T-cell (primary cell): ENCODE measurements at regions not wholly inside any gene's neighbourhood (a gene's known extent, or its start where the extent isn't known, plus 50 kb on each side); places are given as distances from the start of the nearest gene placed in this dataset.

ENCODE experiments used
- ATAC-seq, 4 experiments: fragments of 200-7000 bp in 3 of 4; fragments of 150-1000 bp in 1 of 4; cut with Tn5 transposase; replicated peaks in 1 of 4; 1 replicate in 3 of 4; 2 replicates in 1 of 4; pipeline ENCODE4 v1.10.0; 2021; ENCODE audit warnings: moderate library complexity in 3 of 4, mild to moderate bottlenecking in 2 of 4, moderate number of reproducible peaks in 1 of 4
- CTCF ChIA-PET, 2 donors: fragments of 300-600 bp; sonication (Branson Sonifier 250); formaldehyde crosslinking; loops; one replicate each; lab custom pipeline; 2022; ENCODE audit warnings: antibody characterized with exemption in 2 of 2; lab: Charles Lee
- POLR2A ChIA-PET, 2 donors: fragments of 300-600 bp; sonication (Branson Sonifier 250); formaldehyde crosslinking; loops; one replicate each; lab custom pipeline; 2022; ENCODE audit warnings: antibody characterized with exemption in 2 of 2; lab: Charles Lee
- DNase-seq, 35 experiments: peaks; one replicate each; pipeline versions ENCODE4 v3.0.0 to v3.0.0-alpha.2; 2013 to 2023
- H3K27ac ChIP-seq: one replicate; pipeline ENCODE4 v1.5.1; 2013; ENCODE audit warnings: low read length
- H3K27me3 ChIP-seq, 2 experiments: replicated peaks in 1 of 2; 1 replicate in 1 of 2; 2 replicates in 1 of 2; pipeline versions ENCODE4 v1.6.1 to v1.7.0; 2013; ENCODE audit warnings: low read length in 1 of 2, mixed read lengths in 1 of 2; ENCODE audit not compliant: control insufficient read depth in 2 of 2, insufficient read depth in 2 of 2; ENCODE audit errors: extremely low read depth in 1 of 2
- H3K36me3 ChIP-seq, 2 donors: 1 replicate in 1 of 2; 2 replicates in 1 of 2; pipeline versions ENCODE4 v1.6.1 to v1.7.0; 2013; ENCODE audit warnings: low read length in 1 of 2; ENCODE audit not compliant: control insufficient read depth in 2 of 2, insufficient read depth in 1 of 2; ENCODE audit errors: extremely low read depth in 1 of 2
- H3K4me1 ChIP-seq, 2 experiments: 1 replicate in 1 of 2; 2 replicates in 1 of 2; pipeline versions ENCODE4 v1.6.1 to v1.7.0; 2013; ENCODE audit warnings: low read length in 2 of 2, mixed read lengths in 1 of 2; ENCODE audit not compliant: insufficient read depth in 2 of 2, control insufficient read depth in 1 of 2; ENCODE audit errors: extremely low read depth in 1 of 2
- H3K4me3 ChIP-seq, 2 donors: 1 replicate in 1 of 2; 2 replicates in 1 of 2; pipeline versions ENCODE4 v1.5.1 to v1.7.0; 2013; ENCODE audit warnings: mild to moderate bottlenecking in 2 of 2, low read length in 1 of 2, moderate library complexity in 1 of 2; ENCODE audit not compliant: control insufficient read depth in 1 of 2; ENCODE audit errors: extremely low read depth in 1 of 2
- H3K9me3 ChIP-seq: 2 replicates; pipeline ENCODE4 v1.7.0; 2013
- H3K27ac Mint-ChIP-seq, 2 donors: one replicate each; pipeline ENCODE4 v1.8.0; 2020 to 2021; ENCODE audit warnings: mild to moderate bottlenecking in 2 of 2, mixed read lengths in 2 of 2
- H3K27me3 Mint-ChIP-seq, 2 donors: one replicate each; pipeline ENCODE4 v1.8.0; 2021 to 2022; ENCODE audit warnings: mixed read lengths in 2 of 2
- H3K36me3 Mint-ChIP-seq: one replicate; pipeline ENCODE4 v1.8.0; 2021; ENCODE audit warnings: mixed read lengths
- H3K4me1 Mint-ChIP-seq, 3 donors: one replicate each; pipeline ENCODE4 v1.8.0; 2020 to 2022; ENCODE audit warnings: mixed read lengths in 3 of 3, mild to moderate bottlenecking in 1 of 3
- H3K4me3 Mint-ChIP-seq, 3 donors: one replicate each; pipeline ENCODE4 v1.8.0; 2020 to 2022; ENCODE audit warnings: mild to moderate bottlenecking in 3 of 3, mixed read lengths in 3 of 3, moderate library complexity in 3 of 3
- H3K9me3 Mint-ChIP-seq, 3 donors: one replicate each; pipeline ENCODE4 v1.8.0; 2020 to 2022; ENCODE audit warnings: mixed read lengths in 3 of 3
- whole genome bisulfite sequencing: methylation state at CpG from one replicate; pipeline ENCODE4 v1.1.5; 2013; ENCODE audit warnings: missing lambda C conversion rate; ENCODE audit not compliant: insufficient coverage; 5-methylcytosine and 5-hydroxymethylcytosine counted together

DNA sequence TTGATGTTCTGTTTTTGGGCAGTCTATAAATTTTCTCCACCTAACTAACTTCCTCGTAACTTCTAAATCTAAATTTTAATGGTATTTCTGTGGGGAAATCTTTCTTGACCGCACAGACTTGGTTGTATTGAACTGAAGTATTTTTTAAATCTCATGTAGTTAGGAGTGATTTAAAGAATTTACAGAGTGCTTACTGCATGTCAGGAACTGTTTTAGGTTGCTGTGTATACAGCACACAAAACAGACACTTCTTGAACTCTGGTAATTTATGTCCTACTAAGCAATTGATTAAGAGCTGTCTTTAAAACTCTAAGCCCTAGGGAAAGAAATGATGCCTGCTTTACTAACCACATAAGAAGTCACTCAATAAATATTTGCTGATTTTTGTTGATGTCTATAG lies 1350.2 kb downstream of the ZPLD1 start:
- H3K9me3 Mint-ChIP-seq, result peaks cover 0 to 5% (median 0%) of the 10 kb centered on the region in 3 donors
- Histone ChIP-seq H3K27me3 (no peaks in the 10 kb centered on the region), H3K36me3 (no peaks in the 10 kb centered on the region), H3K4me1 (no peaks in the 10 kb centered on the region), H3K4me3 (no peak overlapping the region), H3K9me3 (no peaks in the 10 kb centered on the region), H3K27ac (no peak overlapping the region)
- H3K4me3 Mint-ChIP-seq, result no peak overlapping the region
- no peaks in the 10 kb centered on the region for H3K4me1 Mint-ChIP-seq
- no peaks in the 10 kb centered on the region for H3K36me3 Mint-ChIP-seq
- ATAC-seq, result no peak
- no peak for DNase-seq
- H3K27me3 Mint-ChIP-seq, result no peaks in the 10 kb centered on the region
- CTCF ChIA-PET, result no interaction called here
- WGBS, result no CpG with 5 or more reads among the region's 2 CpGs
- POLR2A ChIA-PET, result no interaction called here
- H3K27ac Mint-ChIP-seq, result no peak overlapping the region

DNA sequence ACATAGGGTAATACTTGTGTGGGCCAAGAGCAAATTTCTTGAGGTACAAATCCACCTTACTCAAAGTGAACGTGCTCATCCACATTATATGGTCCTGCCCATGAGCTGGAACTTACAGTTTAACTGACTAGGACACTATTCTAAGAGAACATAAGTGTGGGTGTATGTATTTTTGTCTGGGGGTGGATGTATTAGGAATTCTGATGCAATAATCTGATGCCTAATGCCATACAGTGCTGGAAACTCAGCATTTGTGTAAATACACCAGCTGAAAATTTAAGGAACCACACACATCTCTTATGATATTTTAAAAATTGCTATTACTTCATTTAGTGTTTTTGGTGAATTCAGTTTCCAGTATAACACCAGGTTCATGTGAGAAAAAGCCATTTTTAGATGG lies 1350.7 kb downstream of the ZPLD1 start:
- WGBS, result no CpG with 5 or more reads among the region's 1 CpG
- ATAC-seq (no peak), DNase-seq (no peak)
- no peak overlapping the region for H3K4me3 Mint-ChIP-seq
- Histone ChIP-seq H3K36me3 (no peaks in the 10 kb centered on the region), H3K9me3 (no peaks in the 10 kb centered on the region), H3K27ac (no peak overlapping the region), H3K4me3 (no peak overlapping the region), H3K4me1 (no peaks in the 10 kb centered on the region), H3K27me3 (no peaks in the 10 kb centered on the region)
- no peak overlapping the region for H3K27ac Mint-ChIP-seq
- no peaks in the 10 kb centered on the region for H3K4me1 Mint-ChIP-seq
- H3K27me3 Mint-ChIP-seq, result no peaks in the 10 kb centered on the region
- CTCF ChIA-PET, result no interaction called here
- POLR2A ChIA-PET, result no interaction called here
- no peaks in the 10 kb centered on the region for H3K36me3 Mint-ChIP-seq
- peaks cover 0 to 5% (median 0%) of the 10 kb centered on the region in 3 donors for H3K9me3 Mint-ChIP-seq

DNA sequence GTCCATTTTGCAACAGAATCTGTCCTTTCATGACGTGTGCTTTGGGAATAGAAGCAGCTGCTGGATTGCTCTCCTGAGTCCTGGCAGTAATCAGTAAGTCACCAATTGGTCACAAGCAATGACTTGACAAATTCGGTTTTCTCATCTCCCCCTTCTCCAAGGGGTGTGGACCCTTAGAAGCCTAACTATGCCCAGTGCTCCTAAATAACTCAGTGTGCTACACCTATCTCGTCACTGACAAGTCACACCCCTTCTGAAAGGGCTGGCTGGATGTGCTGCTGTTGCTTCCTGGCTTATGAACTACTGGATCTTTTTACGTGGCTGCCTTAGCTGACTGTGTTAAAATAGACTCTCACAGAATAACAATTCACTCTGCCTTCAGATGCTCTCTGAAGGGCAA lies 1351.5 kb downstream of the ZPLD1 start:
- WGBS, result 27% methylated on average over 2 of the region's 4 CpGs
- Histone ChIP-seq H3K36me3 (no peaks in the 10 kb centered on the region), H3K9me3 (no peaks in the 10 kb centered on the region), H3K27me3 (no peaks in the 10 kb centered on the region), H3K4me1 (no peaks in the 10 kb centered on the region), H3K4me3 (no peak overlapping the region), H3K27ac (no peak overlapping the region)
- ATAC-seq, result no peak
- H3K4me3 Mint-ChIP-seq, result no peak overlapping the region
- no peaks in the 10 kb centered on the region for H3K4me1 Mint-ChIP-seq
- no peaks in the 10 kb centered on the region for H3K36me3 Mint-ChIP-seq
- H3K27ac Mint-ChIP-seq, result no peak overlapping the region
- POLR2A ChIA-PET, result no interaction called here
- H3K9me3 Mint-ChIP-seq, result peaks cover 0 to 5% (median 0%) of the 10 kb centered on the region in 3 donors
- no peak for DNase-seq
- H3K27me3 Mint-ChIP-seq, result no peaks in the 10 kb centered on the region
- CTCF ChIA-PET, result no interaction called here

DNA sequence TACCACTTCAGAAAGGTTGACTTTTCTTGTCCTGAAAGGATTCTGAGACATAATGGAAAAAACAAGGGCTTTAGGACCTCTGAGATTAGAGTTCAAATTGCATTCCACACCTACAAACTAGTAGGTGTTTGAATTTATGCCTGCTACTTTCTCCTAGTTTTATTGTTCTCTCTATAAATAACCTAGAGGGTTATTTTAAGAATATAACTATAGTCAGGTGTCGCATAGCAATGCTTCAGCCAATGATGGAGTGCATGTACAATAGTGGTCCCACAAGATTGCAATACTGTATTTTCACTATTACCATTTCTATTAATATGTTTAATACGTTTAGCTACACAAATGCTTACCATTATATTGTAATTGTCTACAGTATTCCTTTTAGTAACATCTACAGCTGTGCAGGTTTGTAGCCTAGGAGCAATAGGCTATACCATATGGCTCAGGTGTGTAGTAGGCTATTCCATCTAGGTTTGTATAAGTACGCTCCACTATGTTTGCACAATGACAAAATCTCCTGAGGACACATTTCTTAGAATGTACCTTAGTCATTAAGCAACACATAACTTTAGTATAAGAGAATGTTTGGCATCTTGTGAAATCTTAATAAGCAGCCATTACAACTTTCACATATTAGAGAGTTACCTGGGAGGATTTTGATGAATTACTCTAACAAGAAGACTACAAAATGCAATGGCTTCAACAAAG lies 1352.5 kb downstream of the ZPLD1 start:
- Histone ChIP-seq H3K4me3 (no peak overlapping the region), H3K36me3 (no peaks in the 10 kb centered on the region), H3K4me1 (no peaks in the 10 kb centered on the region), H3K9me3 (no peaks in the 10 kb centered on the region), H3K27ac (no peak overlapping the region), H3K27me3 (no peaks in the 10 kb centered on the region)
- DNase-seq (no peak), ATAC-seq (no peak)
- Mint-ChIP-seq H3K27ac (no peak overlapping the region), H3K9me3 (peaks cover 0 to 5% (median 0%) of the 10 kb centered on the region in 3 donors), H3K36me3 (no peaks in the 10 kb centered on the region), H3K4me3 (no peak overlapping the region), H3K27me3 (no peaks in the 10 kb centered on the region), H3K4me1 (no peaks in the 10 kb centered on the region)
- CTCF ChIA-PET, result no interaction called here
- POLR2A ChIA-PET, result no interaction called here
- WGBS, result no CpG with 5 or more reads among the region's 3 CpGs

DNA sequence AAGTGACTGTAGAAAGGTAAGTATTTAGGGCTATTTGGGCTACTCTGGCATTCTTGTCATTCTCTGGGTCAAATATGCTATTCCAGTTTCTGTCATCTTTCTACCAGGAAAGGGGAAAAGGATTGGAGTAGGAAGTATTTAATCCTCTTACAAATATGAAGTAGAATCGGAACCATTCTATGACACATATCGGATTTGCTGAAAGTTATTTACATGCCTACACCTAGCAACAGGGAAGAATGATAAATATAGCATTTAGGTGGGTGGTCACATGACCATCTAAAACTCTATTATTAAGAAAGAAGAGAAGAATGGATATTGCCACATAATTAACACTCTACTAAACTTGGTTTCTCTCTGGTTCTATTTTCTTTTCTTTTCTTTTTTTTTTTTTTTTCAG lies 1353.1 kb downstream of the ZPLD1 start:
- Histone ChIP-seq H3K27ac (no peak overlapping the region), H3K4me3 (no peak overlapping the region), H3K27me3 (no peaks in the 10 kb centered on the region), H3K4me1 (no peaks in the 10 kb centered on the region), H3K36me3 (no peaks in the 10 kb centered on the region), H3K9me3 (no peaks in the 10 kb centered on the region)
- Mint-ChIP-seq H3K27ac (no peak overlapping the region), H3K4me3 (no peak overlapping the region), H3K36me3 (no peaks in the 10 kb centered on the region), H3K27me3 (no peaks in the 10 kb centered on the region), H3K9me3 (peaks cover 0 to 5% (median 0%) of the 10 kb centered on the region in 3 donors), H3K4me1 (no peaks in the 10 kb centered on the region)
- ChIA-PET POLR2A (no interaction called here), CTCF (no interaction called here)
- WGBS, result no CpG with 5 or more reads among the region's 2 CpGs
- ATAC-seq, result no peak
- no peak for DNase-seq

DNA sequence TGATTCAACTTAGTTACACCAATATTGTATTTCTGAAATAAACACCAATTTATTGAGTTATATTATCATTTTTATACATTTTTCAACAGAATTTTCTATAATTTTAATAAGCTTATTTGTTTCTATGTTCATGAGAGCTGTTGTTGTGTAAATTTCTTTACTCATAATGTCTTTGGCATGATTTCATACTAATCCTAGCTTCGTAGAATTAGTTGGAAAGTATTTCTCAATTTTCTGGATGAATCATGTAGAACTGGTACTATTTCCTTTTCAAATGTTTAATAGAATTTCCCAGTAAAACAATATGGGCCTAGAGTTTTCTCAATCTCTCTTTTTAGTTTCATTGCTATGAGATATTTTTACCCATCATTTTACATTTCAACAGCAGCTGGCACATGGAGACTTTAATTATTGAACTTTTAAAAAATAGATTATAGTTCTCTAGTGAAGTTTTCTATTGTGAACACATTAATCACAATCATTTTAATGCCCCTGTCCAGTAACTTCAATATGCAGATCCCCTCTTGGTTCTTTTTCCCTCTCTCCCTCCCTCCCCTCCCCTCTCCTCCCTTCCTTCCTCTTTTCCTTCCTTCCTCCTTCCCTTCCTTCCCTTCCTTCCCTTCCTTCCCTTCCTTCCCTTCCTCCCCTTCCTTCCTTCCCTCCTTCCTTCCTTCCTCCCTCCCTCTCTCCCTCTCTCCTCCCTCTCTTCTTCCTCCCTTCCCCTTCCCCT lies 1357.1 kb downstream of the ZPLD1 start:
- Mint-ChIP-seq H3K9me3 (peaks cover 0 to 5% (median 0%) of the 10 kb centered on the region in 3 donors), H3K36me3 (no peaks in the 10 kb centered on the region), H3K27me3 (no peaks in the 10 kb centered on the region), H3K4me1 (no peaks in the 10 kb centered on the region), H3K27ac (no peak overlapping the region), H3K4me3 (no peak overlapping the region)
- no peaks in the 10 kb centered on the region for H3K36me3 ChIP-seq
- H3K4me1 ChIP-seq, result no peaks in the 10 kb centered on the region
- no peaks in the 10 kb centered on the region for H3K9me3 ChIP-seq
- ChIA-PET POLR2A (interaction anchor here in 1 of 2 donors (0.6 kb wide), 1 partner anchor 39 kb away, joined by 3 read pairs; no protein-coding TSS in a partner anchor), CTCF (no interaction called here)
- H3K4me3 ChIP-seq, result no peak overlapping the region
- no peak overlapping the region for H3K27ac ChIP-seq
- no peak for DNase-seq
- ATAC-seq, result no peak
- no CpG with 5 or more reads among the region's 1 CpG for WGBS
- no peaks in the 10 kb centered on the region for H3K27me3 ChIP-seq
